HG02840 (cell line): ENCODE measurements at regions not wholly inside any gene's neighbourhood (a gene's known extent, or its start where the extent isn't known, plus 50 kb on each side); places are given as distances from the start of the nearest gene placed in this dataset.
"Not testable (repeated sequence)": the region's sequence is repeated elsewhere in the genome, so short reads cannot be mapped to it uniquely, and the experiment has no call there.

ENCODE experiments used
- ATAC-seq: cut with Tn5 transposase; IDR thresholded peaks from one replicate; pipeline ENCODE4 v1.9.1; 2021; ENCODE audit warnings: mild to moderate bottlenecking, moderate library complexity, moderate number of reproducible peaks; ENCODE audit not compliant: unreplicated experiment, low FRiP score

DNA sequence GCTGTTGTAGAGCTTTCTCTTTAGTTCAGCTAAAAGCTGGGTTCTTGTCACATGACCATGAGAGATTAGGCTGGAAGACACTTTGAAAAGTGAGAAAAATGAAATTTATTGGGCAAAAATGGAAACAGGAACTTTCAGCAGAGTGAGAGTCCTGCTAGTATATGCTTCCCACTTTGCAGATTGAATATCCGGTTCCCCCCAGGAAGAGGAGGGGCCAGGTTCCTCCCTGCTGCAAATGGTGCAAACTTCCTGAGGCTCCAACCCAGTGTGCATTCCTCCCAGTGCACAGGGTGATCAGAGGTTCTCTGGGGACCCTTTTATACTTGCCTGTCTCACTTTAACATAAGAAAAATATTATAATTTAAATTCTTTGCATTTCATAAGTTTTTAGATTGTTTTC lies 119.9 kb upstream of the SPIN4 start:
- ATAC-seq = no peak

DNA sequence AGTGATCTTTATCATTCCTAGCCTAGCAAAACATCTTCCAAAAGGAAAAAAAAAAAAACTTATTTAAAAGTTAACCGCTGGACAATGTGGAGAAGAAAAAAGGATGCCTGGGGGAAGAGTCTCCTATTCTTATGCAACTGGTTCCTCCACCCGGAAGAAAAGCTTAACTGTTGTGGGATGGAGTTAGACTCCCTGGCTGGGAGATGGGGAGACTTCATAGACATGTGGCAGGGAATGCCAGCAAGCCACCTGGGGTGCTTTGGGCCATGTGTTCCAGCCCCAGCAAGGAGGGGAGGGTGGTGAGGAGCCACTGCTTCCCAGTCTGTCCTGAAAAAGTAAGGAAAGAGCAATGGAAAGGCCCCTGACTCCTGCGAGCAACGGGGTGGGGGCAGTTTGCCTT lies 119.4 kb upstream of the SPIN4 start:
- no peak for ATAC-seq

- no peak for ATAC-seq
Observed at GRCh38 chrX:63466690-63467089, 115.6 kb upstream of the SPIN4 start.

GRCh38 chrX:63458981-63459380 lies 107.8 kb upstream of the SPIN4 start:
- ATAC-seq = no peak

GRCh38 chrX:63453571-63453970 lies 102.4 kb upstream of the SPIN4 start:
- no peak for ATAC-seq

DNA sequence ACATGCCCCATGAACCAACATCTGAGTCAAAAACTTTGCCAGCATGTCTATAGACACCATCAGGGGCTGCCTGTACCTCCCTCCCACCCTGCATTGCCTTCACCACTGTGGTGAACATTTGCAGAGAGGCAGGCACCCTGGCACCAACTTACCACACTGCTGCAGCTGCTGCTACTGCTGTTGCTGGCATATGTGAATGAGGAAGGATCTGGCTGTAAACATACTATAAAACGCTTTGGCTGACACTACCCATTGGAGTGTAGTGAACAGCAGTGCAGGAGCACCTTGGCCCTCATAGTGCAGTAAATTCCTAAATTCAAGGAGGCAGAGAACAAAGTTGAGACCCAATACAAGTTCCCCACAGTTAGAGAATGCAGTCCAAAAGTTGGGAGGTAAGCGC lies 90.6 kb upstream of the SPIN4 start:
- ATAC-seq = no peak

DNA sequence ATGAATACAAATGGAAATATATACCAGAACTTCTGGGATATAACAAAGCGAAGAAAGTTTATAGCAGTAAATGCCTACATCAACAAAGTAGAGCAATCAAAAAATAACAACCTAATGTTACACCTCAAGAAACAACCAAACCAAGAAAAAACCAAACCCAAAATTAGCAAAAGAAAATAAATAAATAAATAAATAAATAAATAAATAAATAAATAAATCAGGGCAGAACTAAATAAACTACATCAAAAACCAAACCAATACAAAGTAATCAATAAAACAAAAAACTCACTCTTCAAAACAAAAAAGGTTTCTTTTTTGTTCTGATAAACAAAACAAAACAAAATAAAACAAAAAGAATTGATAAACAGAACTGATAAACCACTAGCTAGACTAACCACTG lies 88.4 kb upstream of the SPIN4 start:
- no peak for ATAC-seq

GRCh38 chrX:63436865-63437264 lies 85.7 kb upstream of the SPIN4 start:
- ATAC-seq = no peak

DNA sequence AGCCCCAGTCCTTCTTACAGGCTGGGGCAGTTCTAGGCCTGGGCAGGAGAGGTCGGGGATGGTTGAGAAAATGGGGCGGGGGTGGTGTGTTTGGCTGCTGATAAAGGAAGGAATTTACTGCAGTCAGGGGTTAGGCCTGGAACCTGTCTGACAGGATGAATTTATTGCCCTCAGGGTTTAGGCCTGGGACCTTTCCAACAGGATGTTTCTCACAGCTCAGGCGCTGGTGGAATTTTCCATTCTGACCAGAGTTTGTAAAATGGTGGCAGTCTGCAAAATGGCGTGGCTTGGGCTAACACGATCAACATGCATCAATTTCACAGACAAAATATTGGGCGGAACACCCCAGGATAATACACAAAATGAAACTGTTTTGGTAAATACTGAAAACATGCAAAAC lies 83.5 kb upstream of the SPIN4 start:
- ATAC-seq = no peak

DNA sequence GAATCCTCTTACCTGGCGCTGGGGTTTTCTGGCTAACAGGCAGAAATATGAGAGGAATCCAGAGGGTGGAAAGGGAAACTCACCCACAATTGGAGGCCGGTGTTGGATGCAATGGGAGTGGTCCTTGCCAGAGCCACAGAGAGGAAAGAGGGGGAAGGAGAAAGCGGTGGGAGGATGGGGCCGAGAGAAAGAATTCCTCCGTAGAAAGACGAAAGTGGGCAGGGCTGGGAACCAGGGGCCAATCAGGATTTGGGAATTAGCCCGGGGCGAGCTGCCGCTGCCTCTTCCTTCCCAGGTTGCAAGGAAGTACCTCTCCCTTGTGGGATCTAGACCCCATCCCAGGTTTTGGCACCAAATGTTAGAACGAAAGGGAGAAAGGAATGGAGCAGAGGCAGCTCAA lies 83.1 kb upstream of the SPIN4 start:
- no peak for ATAC-seq

DNA sequence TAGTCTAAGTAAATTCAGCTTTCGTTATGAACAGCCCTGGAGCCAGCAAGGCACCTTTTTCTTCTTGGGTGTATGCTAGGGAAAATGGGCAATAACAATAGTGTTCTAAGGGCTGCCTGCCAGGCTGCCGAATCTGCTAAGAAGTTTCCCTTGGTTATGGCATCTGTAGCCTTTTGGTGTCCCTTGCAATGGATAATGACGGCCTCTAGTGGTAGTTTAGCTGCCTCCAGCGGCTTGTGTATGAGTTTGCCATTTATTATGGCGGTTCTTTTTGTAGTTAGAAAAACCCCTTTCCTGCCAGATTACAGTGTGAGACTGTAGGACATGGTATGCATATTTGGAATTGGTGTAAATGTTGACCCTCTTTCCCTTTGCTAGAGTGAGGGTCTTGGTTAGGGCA lies 78.9 kb upstream of the SPIN4 start:
- no peak for ATAC-seq

- no peak for ATAC-seq
Observed at GRCh38 chrX:63428348-63428747, 77.2 kb upstream of the SPIN4 start.

- ATAC-seq = no peak
Observed at GRCh38 chrX:63426519-63426918, 75.4 kb upstream of the SPIN4 start.

GRCh38 chrX:63424063-63424462 lies 72.9 kb upstream of the SPIN4 start:
- no peak for ATAC-seq

GRCh38 chrX:63421411-63421810 lies 70.3 kb upstream of the SPIN4 start:
- no peak for ATAC-seq

GRCh38 chrX:63418211-63418610 lies 67.1 kb upstream of the SPIN4 start:
- ATAC-seq = no peak

DNA sequence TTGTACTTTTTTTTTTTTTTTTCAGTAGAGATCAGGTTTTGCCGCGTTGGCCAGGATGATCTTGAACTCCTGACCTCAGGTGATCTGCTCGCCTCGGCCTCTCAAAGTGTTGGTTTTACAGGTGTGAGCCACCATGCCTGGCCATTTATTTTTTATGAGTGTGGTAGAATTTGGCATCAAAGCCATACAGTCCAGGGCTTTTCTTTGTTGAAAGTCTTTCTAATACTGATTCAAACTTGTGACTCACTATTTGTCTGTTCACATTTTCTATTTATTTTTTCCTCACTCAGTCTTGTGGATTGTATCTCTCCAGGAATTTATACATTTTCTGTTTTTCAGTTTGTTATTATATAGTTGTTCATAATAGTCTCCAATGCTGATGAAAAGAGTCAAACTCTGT lies 66.5 kb upstream of the SPIN4 start:
- no peak for ATAC-seq

GRCh38 chrX:63409934-63410333 lies 58.8 kb upstream of the SPIN4 start:
- not testable (repeated sequence) for ATAC-seq

DNA sequence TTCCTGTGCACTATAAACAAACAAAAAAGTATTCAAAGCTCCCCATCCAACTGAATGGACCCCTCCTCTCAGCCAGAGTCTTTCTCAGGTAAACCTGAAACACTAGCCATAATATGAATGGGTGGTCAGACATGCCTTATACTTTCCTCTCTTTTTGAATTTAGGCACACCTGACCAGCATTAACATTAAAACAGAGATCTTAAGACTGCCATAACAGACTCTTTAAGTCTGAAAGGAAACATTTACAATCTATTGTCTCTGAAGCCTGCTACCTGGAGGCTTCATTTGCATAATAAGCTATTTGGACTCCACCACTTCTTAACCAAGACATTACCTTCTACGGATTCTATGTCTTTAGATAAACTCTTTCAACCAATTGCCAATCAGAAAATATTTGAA lies 56.9 kb upstream of the SPIN4 start:
- no peak for ATAC-seq

GRCh38 chrX:63404332-63404731 lies 53.2 kb upstream of the SPIN4 start:
- no peak for ATAC-seq

DNA sequence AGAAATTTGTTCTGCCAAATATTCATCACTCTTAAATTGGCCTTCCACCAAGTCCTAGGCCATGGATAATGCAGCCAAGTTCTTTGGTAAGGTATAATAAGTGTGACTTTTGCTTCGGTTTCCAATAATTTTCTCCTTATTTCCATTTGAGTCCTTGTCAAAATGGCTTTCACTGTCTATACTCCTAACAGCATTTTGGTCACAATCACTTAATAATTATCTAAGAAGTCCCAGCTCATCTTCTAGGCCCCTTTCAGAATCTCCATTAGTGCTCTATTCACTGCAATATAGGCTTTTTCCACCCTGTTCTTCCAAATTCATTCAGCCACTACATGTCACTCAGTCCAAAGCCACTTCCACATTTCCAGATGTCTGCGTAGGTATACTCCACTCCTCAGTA lies 51.0 kb upstream of the SPIN4 start:
- no peak for ATAC-seq
